K562 (cell line): ENCODE measurements at regions not wholly inside any gene's neighbourhood (a gene's known extent, or its start where the extent isn't known, plus 50 kb on each side); places are given as distances from the start of the nearest gene placed in this dataset.
A peak's percentile ranks its signal among the peaks of the same experiment; 100 is the strongest.

Experiments
- ATAC-seq: fragments of 200-7000 bp; cut with Tn5 transposase; 3 replicates; pipeline ENCODE4 v1.9.1; 2020; ENCODE audit warnings: moderate library complexity
- BruUV-seq: library from RNA; stranded (reverse); fragments of 400-500 nt; replicated peaks from 2 replicates; lab custom pipeline; 2021; lab: Mats Ljungman, UMichigan
- CTCF ChIA-PET: fragments of 300-600 bp; formaldehyde crosslinking; extraction: SDS; loops from one replicate; lab custom pipeline; 2021; ENCODE audit warnings: low intra/inter-chr PET ratio; lab: Yijun Ruan, JAX
- POLR2A ChIA-PET: fragments of 300-600, 350-650 bp; sonication (Branson Sonifier 250); formaldehyde crosslinking; extraction: SDS; loops from one replicate; lab custom pipeline; 2021; ENCODE audit warnings: antibody characterized with exemption, inconsistent platforms; lab: Yijun Ruan, JAX
- DNase-seq, 4 experiments: peaks; one replicate each; pipeline versions ENCODE4 v3.0.0 to v3.0.0-alpha.2; 2011 to 2018; ENCODE audit warnings: low spot score in 3 of 4, mixed read lengths in 3 of 4; ENCODE audit errors: extremely low read depth in 1 of 4
- FAIRE-seq: peaks from 2 replicates; lab custom pipeline; 2011; peaks lifted over from hg19 to GRCh38; lab: Jason Lieb, UNC
- H2AFZ ChIP-seq: 2 replicates; pipeline ENCODE4 v1.6.0; 2011; ENCODE audit warnings: low read depth, low read length, control low read depth, inconsistent platforms
- H3K27ac ChIP-seq: fragments of 200-600 bp; 3 replicates; pipeline ENCODE4 v1.8.0; 2011; ENCODE audit warnings: low read depth, mild to moderate bottlenecking, control low read depth, inconsistent platforms, low read length, moderate library complexity, mixed read lengths; ENCODE audit errors: extremely low read depth
- H3K27me3 ChIP-seq, 2 experiments: fragments of 300-600 bp in 1 of 2; 2 replicates in 1 of 2; 3 replicates in 1 of 2; pipeline versions ENCODE4 v1.6.0 to v1.8.0; 2011; ENCODE audit warnings: inconsistent platforms in 2 of 2, low read length in 2 of 2, mild to moderate bottlenecking in 1 of 2, mixed read lengths in 1 of 2, moderate library complexity in 1 of 2; ENCODE audit not compliant: control insufficient read depth in 2 of 2, insufficient read depth in 2 of 2
- H3K36me3 ChIP-seq: fragments of 300-600 bp; 3 replicates; pipeline ENCODE4 v1.8.0; 2011; ENCODE audit warnings: mild to moderate bottlenecking, low read length, inconsistent platforms; ENCODE audit not compliant: control insufficient read depth, insufficient read depth
- H3K4me1 ChIP-seq, 2 experiments: fragments of 200-600 bp in 1 of 2; replicated peaks in 1 of 2; 2 replicates in 1 of 2; 3 replicates in 1 of 2; pipeline versions ENCODE4 v1.5.1 to v1.8.0; 2011; ENCODE audit warnings: inconsistent platforms in 2 of 2, low read length in 2 of 2, mild to moderate bottlenecking in 1 of 2, mixed read lengths in 1 of 2, moderate library complexity in 1 of 2; ENCODE audit not compliant: control insufficient read depth in 2 of 2, insufficient read depth in 2 of 2
- H3K4me2 ChIP-seq: 2 replicates; pipeline ENCODE4 v1.6.1; 2011; ENCODE audit warnings: low read length, control low read depth, inconsistent platforms, mixed read lengths; ENCODE audit not compliant: insufficient read depth
- H3K4me3 ChIP-seq: fragments of 200-600 bp; sonication (generic), shearing (Covaris generic); 2 replicates; pipeline ENCODE4 v1.5.1; 2016; ENCODE audit warnings: control low read depth, inconsistent platforms
- H3K79me2 ChIP-seq: fragments of 200-600 bp; 3 replicates; pipeline ENCODE4 v1.8.0; 2011; ENCODE audit warnings: low read length, inconsistent platforms; ENCODE audit not compliant: control insufficient read depth, insufficient read depth
- H3K9ac ChIP-seq, 2 experiments: 2 replicates each; pipeline versions ENCODE4 v1.6.0 to v1.6.1; 2011; ENCODE audit warnings: low read depth in 2 of 2, low read length in 2 of 2, control low read depth in 1 of 2, inconsistent platforms in 1 of 2, mild to moderate bottlenecking in 1 of 2, mixed read lengths in 1 of 2; ENCODE audit not compliant: insufficient read depth in 1 of 2
- H3K9me1 ChIP-seq: one replicate; pipeline ENCODE4 v1.6.0; 2011; ENCODE audit warnings: inconsistent platforms, mild to moderate bottlenecking, low read length, moderate library complexity; ENCODE audit not compliant: control insufficient read depth, insufficient read depth
- H3K9me3 ChIP-seq: replicated peaks from 2 replicates; pipeline ENCODE4 v1.5.1; 2011; ENCODE audit warnings: low read depth, low read length, inconsistent platforms; ENCODE audit not compliant: control insufficient read depth, insufficient read depth
- H4K20me1 ChIP-seq: replicated peaks from 2 replicates; pipeline ENCODE4 v1.6.1; 2011; ENCODE audit warnings: low read length, inconsistent platforms, mixed read lengths; ENCODE audit not compliant: control insufficient read depth, insufficient read depth
- ARHGAP35 ChIP-seq: fragments of 450-650 bp; IDR thresholded peaks from 2 replicates; pipeline ENCODE4 v1.6.1; 2018; ENCODE audit not compliant: partially characterized antibody
- ZBTB49 ChIP-seq: sonication (generic); formaldehyde crosslinking; IDR thresholded peaks from 2 replicates; pipeline ENCODE4 v1.8.0; 2022; ENCODE audit warnings: missing genetic modification reagents, mild to moderate bottlenecking, borderline replicate concordance
- ZNF134 ChIP-seq: fragments of 250-450 bp; sonication (Bioruptor Pico); conservative IDR thresholded peaks from 2 replicates; pipeline ENCODE4 v1.4.0; 2020
- WGBS: fragments of 100-300 bp; shearing (Covaris generic); methylation state at CpG from one replicate; pipeline ENCODE4 v1.1.6; 2016; ENCODE audit warnings: low coverage, mixed read lengths; ENCODE audit not compliant: insufficient coverage; ENCODE audit errors: missing lambda C conversion rate; 5-methylcytosine and 5-hydroxymethylcytosine counted together
- in situ Hi-C: fragments of 300-500 bp; cut with MboI; formaldehyde crosslinking; loops from 4 replicates; pipeline ENCODE4 v1.15.0; 2018; ENCODE audit warnings: inconsistent platforms, mixed read lengths
- intact Hi-C: fragments of 100-400 bp; cut with micrococcal nuclease; formaldehyde crosslinking; loops from 2 replicates; pipeline ENCODE4 v1.14.2; 2022
- TF ChIP-seq, protein P1 (sequence below): fragments of 450-650 bp; IDR thresholded peaks from 2 replicates; pipeline ENCODE4 v1.6.1; 2017; ENCODE audit warnings: antibody characterized with exemption, mild to moderate bottlenecking

GRCh38 chr15:29978411-29979382 is 104.1 kb upstream of the GOLGA8J start:
- CTCF ChIA-PET, result no interaction called here

More at GRCh38 chr15:29978411-29979382, 104.1 kb upstream of the GOLGA8J start:
- POLR2A ChIA-PET, result no interaction called here
- Histone ChIP-seq H3K9ac (no peak overlapping the region), H3K27me3 (peaks cover 4 to 5% of the 10 kb centered on the region in 2 experiments; a peak in 3 of 5 replicates), H3K27ac (no peak overlapping the region), H3K4me2 (no peak overlapping the region), H4K20me1 (no peaks in the 10 kb centered on the region), H3K36me3 (no peaks in the 10 kb centered on the region), H3K79me2 (no peaks in the 10 kb centered on the region), H3K4me3 (no peak overlapping the region), H3K9me3 (no peaks in the 10 kb centered on the region), H3K4me1 (no peaks in the 10 kb centered on the region), H2AFZ (no peak overlapping the region), H3K9me1 (no peaks in the 10 kb centered on the region)
- WGBS, result 2% methylated on average over 6 of the region's 8 CpGs
- FAIRE-seq, result no peak
- intact Hi-C loops, result no loop called here
- ATAC-seq, result no peak
- TF ChIP-seq ARHGAP35 (no peak), ZNF134 (CRISPR knock-in tag) (peak; percentile 76), ZBTB49 (CRISPR knock-in tag) (no peak)
- TF ChIP-seq, protein P1, sequence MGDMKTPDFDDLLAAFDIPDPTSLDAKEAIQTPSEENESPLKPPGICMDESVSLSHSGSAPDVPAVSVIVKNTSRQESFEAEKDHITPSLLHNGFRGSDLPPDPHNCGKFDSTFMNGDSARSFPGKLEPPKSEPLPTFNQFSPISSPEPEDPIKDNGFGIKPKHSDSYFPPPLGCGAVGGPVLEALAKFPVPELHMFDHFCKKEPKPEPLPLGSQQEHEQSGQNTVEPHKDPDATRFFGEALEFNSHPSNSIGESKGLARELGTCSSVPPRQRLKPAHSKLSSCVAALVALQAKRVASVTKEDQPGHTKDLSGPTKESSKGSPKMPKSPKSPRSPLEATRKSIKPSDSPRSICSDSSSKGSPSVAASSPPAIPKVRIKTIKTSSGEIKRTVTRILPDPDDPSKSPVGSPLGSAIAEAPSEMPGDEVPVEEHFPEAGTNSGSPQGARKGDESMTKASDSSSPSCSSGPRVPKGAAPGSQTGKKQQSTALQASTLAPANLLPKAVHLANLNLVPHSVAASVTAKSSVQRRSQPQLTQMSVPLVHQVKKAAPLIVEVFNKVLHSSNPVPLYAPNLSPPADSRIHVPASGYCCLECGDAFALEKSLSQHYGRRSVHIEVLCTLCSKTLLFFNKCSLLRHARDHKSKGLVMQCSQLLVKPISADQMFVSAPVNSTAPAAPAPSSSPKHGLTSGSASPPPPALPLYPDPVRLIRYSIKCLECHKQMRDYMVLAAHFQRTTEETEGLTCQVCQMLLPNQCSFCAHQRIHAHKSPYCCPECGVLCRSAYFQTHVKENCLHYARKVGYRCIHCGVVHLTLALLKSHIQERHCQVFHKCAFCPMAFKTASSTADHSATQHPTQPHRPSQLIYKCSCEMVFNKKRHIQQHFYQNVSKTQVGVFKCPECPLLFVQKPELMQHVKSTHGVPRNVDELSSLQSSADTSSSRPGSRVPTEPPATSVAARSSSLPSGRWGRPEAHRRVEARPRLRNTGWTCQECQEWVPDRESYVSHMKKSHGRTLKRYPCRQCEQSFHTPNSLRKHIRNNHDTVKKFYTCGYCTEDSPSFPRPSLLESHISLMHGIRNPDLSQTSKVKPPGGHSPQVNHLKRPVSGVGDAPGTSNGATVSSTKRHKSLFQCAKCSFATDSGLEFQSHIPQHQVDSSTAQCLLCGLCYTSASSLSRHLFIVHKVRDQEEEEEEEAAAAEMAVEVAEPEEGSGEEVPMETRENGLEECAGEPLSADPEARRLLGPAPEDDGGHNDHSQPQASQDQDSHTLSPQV, result no peak
- in situ Hi-C loops, result no loop called here
- DNase-seq, result no peak
- BruUV-seq, result no TSS peak
